Common myeloid progenitor, CD34-positive (primary cell): ENCODE measurements at regions not wholly inside any gene's neighbourhood (a gene's known extent, or its start where the extent isn't known, plus 50 kb on each side); places are given as distances from the start of the nearest gene placed in this dataset.

ENCODE experiments used
- CTCF ChIA-PET: fragments of 350-600 bp; sonication (Branson Sonifier 250); formaldehyde crosslinking; loops from one replicate; lab custom pipeline; 2021; ENCODE audit warnings: antibody characterized with exemption; lab: Charles Lee
- POLR2A ChIA-PET: fragments of 350-600 bp; sonication (Branson Sonifier 250); formaldehyde crosslinking; loops from one replicate; lab custom pipeline; 2021; ENCODE audit warnings: antibody characterized with exemption; lab: Charles Lee
- DNase-seq, 3 donors: peaks; one replicate each; pipeline versions ENCODE4 v3.0.0 to v3.0.0-alpha.2; 2013
- H3K27ac ChIP-seq, 2 experiments: 1 replicate in 1 of 2; 2 replicates in 1 of 2; pipeline ENCODE4 v1.7.0; 2013; ENCODE audit warnings: inconsistent platforms in 2 of 2, low read length in 2 of 2, mild to moderate bottlenecking in 2 of 2, low read depth in 1 of 2, moderate library complexity in 1 of 2; ENCODE audit not compliant: severe bottlenecking in 2 of 2, insufficient read depth in 1 of 2, poor library complexity in 1 of 2
- H3K27me3 ChIP-seq, 5 experiments: replicated peaks in 2 of 5; 1 replicate in 3 of 5; 2 replicates in 2 of 5; pipeline versions ENCODE4 v1.6.1 to v1.7.0; 2013; ENCODE audit warnings: low read length in 4 of 5, mild to moderate bottlenecking in 2 of 5, moderate library complexity in 2 of 5, inconsistent platforms in 1 of 5; ENCODE audit not compliant: insufficient read depth in 5 of 5, control insufficient read depth in 4 of 5
- H3K36me3 ChIP-seq, 4 experiments: 1 replicate in 2 of 4; 2 replicates in 2 of 4; pipeline versions ENCODE4 v1.6.1 to v1.7.0; 2013; ENCODE audit warnings: low read length in 3 of 4, control low read depth in 1 of 4, mild to moderate bottlenecking in 1 of 4; ENCODE audit not compliant: control insufficient read depth in 4 of 4, insufficient read depth in 4 of 4
- H3K4me1 ChIP-seq, 4 experiments: 1 replicate in 3 of 4; 2 replicates in 1 of 4; pipeline versions ENCODE4 v1.6.1 to v1.7.1; 2013; ENCODE audit warnings: low read length in 3 of 4, mild to moderate bottlenecking in 3 of 4, control low read depth in 1 of 4, inconsistent platforms in 1 of 4, moderate library complexity in 1 of 4; ENCODE audit not compliant: control insufficient read depth in 4 of 4, insufficient read depth in 4 of 4; ENCODE audit errors: control extremely low read depth in 1 of 4
- H3K4me3 ChIP-seq, 7 experiments: 1 replicate in 4 of 7; 2 replicates in 3 of 7; pipeline versions ENCODE4 v1.5.1 to v1.7.0; 2013; ENCODE audit warnings: mild to moderate bottlenecking in 7 of 7, low read length in 6 of 7, moderate library complexity in 6 of 7, inconsistent platforms in 2 of 7, low read depth in 2 of 7, control low read depth in 1 of 7; ENCODE audit not compliant: insufficient read depth in 4 of 7, control insufficient read depth in 1 of 7; ENCODE audit errors: extremely low read depth in 1 of 7
- H3K9me3 ChIP-seq, 5 experiments: 1 replicate in 4 of 5; 2 replicates in 1 of 5; pipeline versions ENCODE4 v1.6.1 to v1.7.1; 2013; ENCODE audit warnings: low read length in 4 of 5, mild to moderate bottlenecking in 2 of 5, inconsistent platforms in 1 of 5, low read depth in 1 of 5, moderate library complexity in 1 of 5; ENCODE audit not compliant: control insufficient read depth in 4 of 5, insufficient read depth in 2 of 5; ENCODE audit errors: control extremely low read depth in 1 of 5
- WGBS: methylation state at CpG from one replicate; pipeline ENCODE4 v1.1.5; 2013; ENCODE audit not compliant: insufficient coverage; 5-methylcytosine and 5-hydroxymethylcytosine counted together

- Histone ChIP-seq H3K4me3 (no peak overlapping the region), H3K36me3 (no peaks in the 10 kb centered on the region), H3K9me3 (no peaks in the 10 kb centered on the region), H3K27ac (no peak overlapping the region), H3K27me3 (no peaks in the 10 kb centered on the region), H3K4me1 (no peaks in the 10 kb centered on the region)
- no peak for DNase-seq
- ChIA-PET POLR2A (no interaction called here), CTCF (no interaction called here)
- no CpG with 5 or more reads among the region's 2 CpGs for WGBS
Observed at GRCh38 chr4:104418286-104418685, 76.4 kb downstream of the CXXC4 start.

- no peaks in the 10 kb centered on the region for H3K27me3 ChIP-seq
- H3K36me3 ChIP-seq = no peaks in the 10 kb centered on the region
- no CpG with 5 or more reads among the region's 3 CpGs for WGBS
- H3K9me3 ChIP-seq = no peaks in the 10 kb centered on the region
- ChIA-PET POLR2A (no interaction called here), CTCF (interaction anchor here (1.0 kb wide), 1 partner anchor 14 kb away, joined by 3 read pairs; no protein-coding TSS in a partner anchor)
- DNase-seq = no peak
- H3K4me1 ChIP-seq = no peaks in the 10 kb centered on the region
- no peak overlapping the region for H3K4me3 ChIP-seq
- H3K27ac ChIP-seq = no peak overlapping the region
Observed at GRCh38 chr4:104417357-104417882, 77.3 kb downstream of the CXXC4 start.

GRCh38 chr4:104416725-104417356, 77.9 kb downstream of the CXXC4 start:
- Histone ChIP-seq H3K9me3 (no peaks in the 10 kb centered on the region), H3K4me1 (no peaks in the 10 kb centered on the region), H3K4me3 (no peak overlapping the region), H3K27ac (no peak overlapping the region), H3K36me3 (no peaks in the 10 kb centered on the region), H3K27me3 (no peaks in the 10 kb centered on the region)
- POLR2A ChIA-PET = no interaction called here
- CTCF ChIA-PET = interaction anchor here (1.0 kb wide), 1 partner anchor 13 kb away, joined by 3 read pairs; no protein-coding TSS in a partner anchor
- DNase-seq = no peak

- no peak overlapping the region for H3K4me3 ChIP-seq
- H3K27ac ChIP-seq = no peak overlapping the region
- ChIA-PET CTCF (no interaction called here), POLR2A (no interaction called here)
- H3K27me3 ChIP-seq = no peaks in the 10 kb centered on the region
- H3K9me3 ChIP-seq = no peaks in the 10 kb centered on the region
- H3K4me1 ChIP-seq = no peaks in the 10 kb centered on the region
- H3K36me3 ChIP-seq = no peaks in the 10 kb centered on the region
- no peak for DNase-seq
Observed at GRCh38 chr4:104413487-104413886, 81.2 kb downstream of the CXXC4 start.

GRCh38 chr4:104412344-104412743, 82.3 kb downstream of the CXXC4 start:
- CTCF ChIA-PET = no interaction called here
- POLR2A ChIA-PET = no interaction called here
- DNase-seq = no peak
- no peaks in the 10 kb centered on the region for H3K36me3 ChIP-seq
- no peak overlapping the region for H3K4me3 ChIP-seq
- no peaks in the 10 kb centered on the region for H3K27me3 ChIP-seq
- H3K4me1 ChIP-seq = no peaks in the 10 kb centered on the region
- H3K9me3 ChIP-seq = no peaks in the 10 kb centered on the region
- H3K27ac ChIP-seq = no peak overlapping the region

GRCh38 chr4:104411502-104411901, 83.2 kb downstream of the CXXC4 start:
- Histone ChIP-seq H3K4me3 (no peak overlapping the region), H3K4me1 (no peaks in the 10 kb centered on the region), H3K9me3 (no peaks in the 10 kb centered on the region), H3K27ac (no peak overlapping the region), H3K36me3 (no peaks in the 10 kb centered on the region), H3K27me3 (no peaks in the 10 kb centered on the region)
- CTCF ChIA-PET = no interaction called here
- DNase-seq = no peak
- POLR2A ChIA-PET = no interaction called here
- WGBS = no CpG with 5 or more reads among the region's 2 CpGs

- 60% methylated on average over 1 of the region's 2 CpGs for WGBS
- ChIA-PET POLR2A (no interaction called here), CTCF (no interaction called here)
- no peaks in the 10 kb centered on the region for H3K4me1 ChIP-seq
- no peaks in the 10 kb centered on the region for H3K36me3 ChIP-seq
- no peak for DNase-seq
- H3K27me3 ChIP-seq = no peaks in the 10 kb centered on the region
- no peaks in the 10 kb centered on the region for H3K9me3 ChIP-seq
- H3K27ac ChIP-seq = no peak overlapping the region
- no peak overlapping the region for H3K4me3 ChIP-seq
Observed at GRCh38 chr4:104408878-104409277, 85.8 kb downstream of the CXXC4 start.
